NOMO-1 treated with DMSO at 0.1 percent for 48 hours (cell line): ENCODE measurements at regions not wholly inside any gene's neighbourhood (a gene's known extent, or its start where the extent isn't known, plus 50 kb on each side); places are given as distances from the start of the nearest gene placed in this dataset.
"Not testable (repeated sequence)": the region's sequence is repeated elsewhere in the genome, so short reads cannot be mapped to it uniquely, and the experiment has no call there.

Experiments used
- DNase-seq: peaks from one replicate; lab custom pipeline; 2025; ENCODE audit not compliant: unreplicated experiment; lab: John Stamatoyannopoulos, UW

- no peak for DNase-seq
Observed at GRCh38 chr14:48616931-48617330, 941.5 kb upstream of the MDGA2 start.

DNA sequence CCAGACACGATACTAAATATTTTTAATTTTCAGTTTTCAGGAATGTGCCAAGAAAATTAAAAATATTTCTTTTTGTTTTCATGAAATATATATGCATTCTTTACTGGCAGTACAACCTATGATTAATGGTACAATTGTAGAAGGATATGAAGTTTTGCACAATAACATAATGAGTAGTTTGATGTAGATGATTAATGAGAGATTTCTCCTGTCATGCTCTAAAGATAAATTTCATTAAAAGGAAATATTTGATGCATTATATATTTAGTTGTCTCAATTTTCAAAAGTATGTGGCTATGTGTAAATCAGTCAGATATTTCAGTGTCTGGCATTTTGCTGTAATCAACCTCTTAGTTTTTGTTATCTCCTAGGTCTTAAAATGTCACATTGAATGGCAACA, 940.2 kb upstream of the MDGA2 start:
- no peak for DNase-seq

DNA sequence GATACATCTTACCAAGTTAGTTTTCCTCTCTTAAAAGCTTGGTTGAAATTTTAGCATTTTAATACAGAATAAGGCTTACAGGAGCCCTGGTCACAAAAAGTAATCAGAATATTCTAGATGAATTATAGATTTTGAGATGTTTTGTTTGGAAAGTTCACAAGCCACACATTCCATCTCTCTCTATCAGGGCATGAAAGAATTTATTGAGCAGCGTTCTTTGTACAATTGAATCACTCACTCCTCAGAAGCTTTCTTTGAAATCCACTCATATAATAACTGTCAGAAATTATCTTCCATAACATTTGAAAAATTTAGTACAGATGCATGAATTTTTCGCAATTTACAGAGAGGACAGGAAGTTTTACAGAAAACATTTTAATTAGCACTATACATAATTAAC, 938.6 kb upstream of the MDGA2 start:
- DNase-seq, result no peak

GRCh38 chr14:48606960-48607359, 931.6 kb upstream of the MDGA2 start:
- not testable (repeated sequence) for DNase-seq

- DNase-seq, result no peak
Observed at GRCh38 chr14:48598458-48598857, 923.1 kb upstream of the MDGA2 start.

GRCh38 chr14:48586099-48586498, 910.7 kb upstream of the MDGA2 start:
- DNase-seq, result no peak

DNA sequence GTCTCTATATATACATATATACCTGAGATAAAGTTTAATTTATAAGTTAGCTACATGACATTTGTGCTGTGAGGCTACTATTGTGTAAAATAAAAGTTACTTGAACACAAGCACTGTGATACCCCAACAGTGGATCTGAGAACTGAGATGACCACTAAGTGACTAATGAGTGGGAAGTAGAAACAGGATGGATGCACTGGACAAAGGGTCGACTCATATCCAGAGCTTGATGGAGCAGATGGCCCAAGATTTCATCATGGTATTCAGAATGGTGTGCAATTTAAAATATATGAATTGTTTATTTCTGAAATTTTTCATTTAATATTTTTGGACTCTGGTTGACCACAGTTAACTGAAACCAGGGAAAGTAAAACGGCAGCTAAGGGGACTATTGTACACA, 908.6 kb upstream of the MDGA2 start:
- DNase-seq, result no peak

GRCh38 chr14:48582938-48583337, 907.5 kb upstream of the MDGA2 start:
- DNase-seq, result no peak

DNA sequence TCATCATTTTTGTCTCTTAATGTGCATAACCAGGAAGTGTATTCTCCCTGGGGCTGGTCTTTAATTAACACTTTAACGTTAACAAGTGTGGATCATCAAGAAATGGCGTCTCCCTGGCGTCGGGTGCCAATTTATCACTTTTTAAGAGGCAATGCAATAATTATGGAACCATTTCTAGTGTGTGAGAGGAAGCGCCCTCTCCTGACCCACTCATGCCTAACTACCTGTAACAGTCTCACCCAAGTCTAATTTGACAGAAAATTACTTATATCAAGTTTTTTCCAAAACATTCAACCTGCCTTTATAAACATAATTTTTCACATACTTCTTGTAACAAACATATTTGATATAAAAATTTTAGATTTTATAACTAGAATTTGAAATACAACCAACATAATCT, 905.3 kb upstream of the MDGA2 start:
- DNase-seq, result no peak

GRCh38 chr14:48575772-48576171, 900.4 kb upstream of the MDGA2 start:
- no peak for DNase-seq

DNA sequence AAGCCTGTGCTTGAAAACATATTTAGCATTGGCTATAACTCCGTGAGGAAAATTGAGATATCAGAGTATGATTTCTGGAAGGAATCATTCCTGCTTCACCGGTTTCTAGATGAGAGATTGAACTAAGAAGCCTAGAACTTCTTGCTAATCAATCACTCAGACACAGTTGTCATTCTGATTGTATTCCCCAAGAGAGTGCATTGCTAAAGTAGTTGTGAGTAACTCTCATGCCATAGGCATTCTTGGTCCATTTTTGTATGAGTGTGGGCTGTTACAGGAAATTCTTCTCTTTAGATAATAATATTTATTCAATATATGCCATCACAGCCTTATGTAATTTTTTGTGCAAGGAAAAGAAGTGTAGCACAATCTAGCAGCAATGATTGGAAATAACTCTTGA, 893.3 kb upstream of the MDGA2 start:
- DNase-seq, result no peak

DNA sequence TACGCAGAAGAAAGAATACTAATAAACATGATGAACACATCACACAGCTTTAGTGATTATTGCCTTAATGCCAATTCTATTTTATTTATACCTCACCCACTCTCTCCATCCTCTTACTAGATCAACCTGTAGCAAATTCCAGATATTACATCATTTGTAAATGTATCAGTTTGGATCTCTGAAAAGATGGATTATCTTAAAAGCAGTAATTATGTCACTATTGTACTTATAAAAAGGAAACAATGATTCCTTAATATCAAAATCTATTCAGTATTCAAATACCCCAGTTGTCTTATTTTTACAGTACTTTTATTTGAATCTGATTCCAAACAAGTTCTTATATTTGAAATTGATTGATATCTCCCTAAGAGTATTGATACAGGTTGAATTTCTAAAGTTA, 892.8 kb upstream of the MDGA2 start:
- no peak for DNase-seq

- DNase-seq, result no peak
Observed at GRCh38 chr14:48563489-48563888, 888.1 kb upstream of the MDGA2 start.

GRCh38 chr14:48561438-48561837, 886.0 kb upstream of the MDGA2 start:
- not testable (repeated sequence) for DNase-seq

- no peak for DNase-seq
Observed at GRCh38 chr14:48560421-48560820, 885.0 kb upstream of the MDGA2 start.

DNA sequence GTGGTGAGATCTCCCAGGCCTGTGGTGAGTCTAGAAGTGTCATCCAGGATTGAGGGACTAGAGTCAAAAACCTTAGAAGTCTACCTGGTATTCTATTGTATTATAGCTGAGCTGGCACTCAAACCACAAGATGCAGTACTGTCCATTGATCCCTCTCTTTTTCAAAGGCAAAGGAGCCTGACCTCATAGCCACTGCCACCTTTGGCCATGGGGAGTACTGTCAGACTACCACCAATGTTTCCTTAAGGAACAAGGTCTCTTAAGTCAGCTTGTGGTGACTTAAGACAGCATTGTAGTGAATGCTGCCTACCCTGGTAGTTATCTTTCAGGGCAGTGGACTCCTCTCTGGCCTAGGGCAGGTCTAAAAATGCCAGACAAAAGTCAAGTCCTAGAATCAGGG, 878.0 kb upstream of the MDGA2 start:
- DNase-seq, result no peak

- DNase-seq, result no peak
Observed at GRCh38 chr14:48546996-48547395, 871.6 kb upstream of the MDGA2 start.

DNA sequence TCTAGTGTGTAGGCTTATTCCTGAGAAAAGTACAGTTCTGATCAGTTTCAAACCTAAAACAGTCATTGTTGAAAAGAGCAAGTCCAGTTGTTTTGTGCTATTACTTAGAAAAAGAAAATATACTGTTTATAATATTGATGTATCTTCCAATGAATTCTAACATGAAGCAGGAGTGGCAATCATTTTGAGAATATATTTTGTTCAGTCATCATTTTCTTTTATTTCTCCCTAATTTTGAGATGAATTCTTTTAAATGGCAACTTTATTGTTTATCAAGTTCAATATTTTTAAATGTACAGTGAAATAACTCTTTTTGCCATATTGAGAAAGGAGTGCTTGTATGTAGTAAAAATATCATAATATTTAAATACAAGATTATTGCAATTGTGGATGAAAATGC, 862.2 kb upstream of the MDGA2 start:
- no peak for DNase-seq

GRCh38 chr14:48536318-48536717, 860.9 kb upstream of the MDGA2 start:
- DNase-seq, result no peak

DNA sequence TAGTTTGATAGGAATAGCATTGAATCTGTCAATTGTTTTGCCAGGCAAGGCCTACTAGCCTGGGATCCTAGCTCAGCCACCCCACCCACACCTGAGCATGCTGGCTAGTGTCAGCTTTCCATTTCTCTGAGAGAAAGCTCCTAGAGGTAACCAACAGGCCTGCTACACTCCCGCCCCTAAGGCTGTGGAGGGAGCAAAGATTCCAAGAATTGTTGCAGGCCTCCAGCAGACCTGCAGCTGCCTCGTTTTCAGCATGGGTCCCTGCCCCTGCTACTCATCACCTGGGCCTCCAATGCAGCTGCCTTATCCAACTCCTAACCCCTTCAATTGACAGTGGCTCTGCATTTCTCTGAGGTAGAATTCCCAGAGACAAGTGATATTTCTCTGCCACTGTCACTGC, 852.4 kb upstream of the MDGA2 start:
- DNase-seq, result no peak

- DNase-seq, result no peak
Observed at GRCh38 chr14:48526307-48526706, 850.9 kb upstream of the MDGA2 start.

- no peak for DNase-seq
Observed at GRCh38 chr14:48504921-48505320, 829.5 kb upstream of the MDGA2 start.

DNA sequence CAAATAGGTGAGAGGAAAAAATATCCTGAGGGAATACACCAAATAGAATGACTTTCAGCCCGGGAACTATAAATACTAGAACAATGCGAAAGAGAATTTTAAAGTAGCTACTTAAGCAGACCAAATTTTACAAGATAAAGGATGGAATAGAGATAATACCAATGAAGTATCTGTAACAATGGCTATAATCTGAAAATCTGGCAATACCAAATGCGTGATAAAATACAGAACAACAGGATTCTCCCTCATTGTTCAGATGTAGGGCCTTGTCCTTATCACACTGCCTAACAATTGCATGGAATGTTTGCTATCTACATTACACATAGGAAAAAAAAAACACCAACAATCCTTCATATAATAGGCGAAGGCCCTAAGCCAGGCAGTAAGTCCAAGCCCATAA, 815.4 kb upstream of the MDGA2 start:
- no peak for DNase-seq

GRCh38 chr14:48473944-48474343, 798.5 kb upstream of the MDGA2 start:
- no peak for DNase-seq
